Upper lobe of right lung (tissue), 1 donor: ENCODE measurements at regions not wholly inside any gene's neighbourhood (a gene's known extent, or its start where the extent isn't known, plus 50 kb on each side); places are given as distances from the start of the nearest gene placed in this dataset.
A peak's percentile ranks its signal among the peaks of the same experiment; 100 is the strongest.

Source experiments
- ATAC-seq: fragments of 200-7000 bp; cut with Tn5 transposase; one replicate; pipeline ENCODE4 v1.9.1; 2020; ENCODE audit warnings: mild to moderate bottlenecking, moderate library complexity
- DNase-seq: peaks from one replicate; pipeline ENCODE4 v3.0.0-alpha.2; 2020
- H3K27ac ChIP-seq: fragments of 200-600 bp; one replicate; pipeline ENCODE4 v1.8.0; 2022
- H3K27me3 ChIP-seq: fragments of 200-600 bp; one replicate; pipeline ENCODE4 v1.8.0; 2022; ENCODE audit warnings: mild to moderate bottlenecking
- H3K36me3 ChIP-seq: fragments of 200-600 bp; one replicate; pipeline ENCODE4 v1.8.0; 2022
- H3K4me1 ChIP-seq: fragments of 200-600 bp; one replicate; pipeline ENCODE4 v1.8.0; 2022
- H3K4me3 ChIP-seq: fragments of 200-600 bp; one replicate; pipeline ENCODE4 v1.8.0; 2022; ENCODE audit warnings: mild to moderate bottlenecking
- H3K9me3 ChIP-seq: fragments of 200-600 bp; one replicate; pipeline ENCODE4 v1.8.0; 2022
- CTCF ChIP-seq: fragments of 200-600 bp; IDR thresholded peaks from one replicate; pipeline ENCODE4 v1.8.0; 2022; ENCODE audit warnings: antibody characterized with exemption
- intact Hi-C: fragments of 100-400 bp; cut with DNase I; formaldehyde crosslinking; loops from one replicate; pipeline ENCODE4 v1.11.0; 2022
- donor health status: DM: no; HTN: yes; CAD: no; lungs with severe emphysema.

DNA sequence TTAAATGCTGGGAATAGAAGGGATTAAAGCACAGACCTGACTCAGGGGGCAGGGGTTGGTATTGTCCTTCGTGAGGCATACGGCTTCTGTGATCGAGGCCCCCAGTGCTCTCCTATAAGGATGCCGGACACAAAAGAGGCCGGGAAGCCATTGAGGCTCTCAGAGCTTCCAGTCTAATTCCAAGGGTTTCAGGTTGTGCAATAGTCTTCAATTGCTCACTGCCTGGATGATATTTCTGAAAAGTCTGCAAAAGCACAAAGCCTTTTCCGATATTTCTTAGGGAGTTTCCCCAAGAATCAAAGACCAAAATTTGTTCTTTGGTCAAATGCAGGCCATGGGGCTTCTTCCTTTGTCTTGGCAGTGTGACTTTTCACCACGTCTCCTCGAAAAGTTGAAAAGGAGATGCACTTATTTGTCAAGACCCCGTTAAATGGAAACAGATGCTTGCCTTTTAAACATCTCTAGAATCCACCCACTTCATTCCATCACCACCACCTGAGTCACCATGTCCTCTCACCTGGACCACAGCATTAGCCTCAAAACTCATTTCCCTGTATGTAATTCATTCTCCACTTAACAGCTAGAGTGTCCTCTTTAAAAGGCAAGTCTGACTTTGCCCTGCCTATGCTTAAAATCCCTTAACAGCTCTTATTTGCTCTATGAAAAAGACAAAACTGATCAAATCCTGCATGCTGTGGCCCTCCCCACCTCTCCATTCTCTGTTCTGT, 134.8 kb upstream of the NAMPT start:
- H3K4me1 ChIP-seq, result peaks cover 64% of the 10 kb centered on the region
- no peaks in the 10 kb centered on the region for H3K36me3 ChIP-seq
- H3K4me3 ChIP-seq, result no peak overlapping the region
- no peaks in the 10 kb centered on the region for H3K9me3 ChIP-seq
- H3K27me3 ChIP-seq, result no peaks in the 10 kb centered on the region
- DNase-seq (no peak), ATAC-seq (no peak)
- no peak for TF ChIP-seq CTCF
- H3K27ac ChIP-seq, result no peak overlapping the region
- intact Hi-C loops, result no loop called here

GRCh38 chr7:106418526-106418925, 133.7 kb upstream of the NAMPT start:
- Histone ChIP-seq H3K4me1 (peaks cover 55% of the 10 kb centered on the region), H3K36me3 (no peaks in the 10 kb centered on the region), H3K9me3 (no peaks in the 10 kb centered on the region), H3K27ac (peak overlapping the region; percentile 48), H3K4me3 (no peak overlapping the region), H3K27me3 (no peaks in the 10 kb centered on the region)
- no peak for TF ChIP-seq CTCF
- ATAC-seq (no peak), DNase-seq (no peak)
- intact Hi-C loops, result no loop called here

- ATAC-seq (peak; percentile 71), DNase-seq (no peak)
- Histone ChIP-seq H3K9me3 (no peaks in the 10 kb centered on the region), H3K36me3 (no peaks in the 10 kb centered on the region), H3K4me3 (no peak overlapping the region), H3K27ac (peak overlapping the region; percentile 48), H3K27me3 (no peaks in the 10 kb centered on the region), H3K4me1 (peaks cover 55% of the 10 kb centered on the region)
- TF ChIP-seq CTCF, result no peak
- intact Hi-C loops, result no loop called here
Observed at GRCh38 chr7:106418094-106418493, 133.3 kb upstream of the NAMPT start.

DNA sequence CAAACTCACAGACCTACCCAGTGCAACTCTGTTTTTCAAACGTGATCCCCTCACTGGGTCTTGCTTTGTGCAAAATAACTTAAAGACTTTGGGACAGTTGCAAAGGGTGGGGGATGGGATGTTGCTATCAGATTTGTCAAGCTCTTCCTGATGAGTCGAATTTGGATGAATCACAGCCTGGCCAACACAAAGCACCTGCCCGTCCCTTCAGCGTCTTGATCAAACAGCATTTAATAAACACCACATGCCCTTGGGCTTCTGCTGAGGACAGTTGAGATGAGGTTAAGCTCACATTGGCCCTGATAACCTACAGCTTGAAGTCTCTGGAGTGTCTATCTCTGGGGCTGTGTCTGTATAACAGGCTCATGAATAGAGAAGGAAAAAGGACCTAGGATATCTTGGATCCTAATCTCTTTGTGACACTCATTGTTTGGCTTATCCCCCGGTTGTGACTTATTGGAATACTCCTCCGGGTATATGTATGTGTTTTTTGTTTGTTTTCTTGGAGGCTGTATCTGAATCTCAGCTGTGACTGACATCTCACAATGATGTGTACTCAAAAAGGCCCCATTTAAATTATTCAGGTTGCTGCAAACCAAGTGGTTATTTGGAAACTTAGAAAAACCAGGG, 132.6 kb upstream of the NAMPT start:
- TF ChIP-seq CTCF, result no peak
- H3K4me3 ChIP-seq, result no peak overlapping the region
- no peaks in the 10 kb centered on the region for H3K27me3 ChIP-seq
- H3K4me1 ChIP-seq, result peaks cover 49% of the 10 kb centered on the region
- intact Hi-C loops, result no loop called here
- no peak for DNase-seq
- H3K27ac ChIP-seq, result no peak overlapping the region
- H3K9me3 ChIP-seq, result no peaks in the 10 kb centered on the region
- no peak for ATAC-seq
- H3K36me3 ChIP-seq, result no peaks in the 10 kb centered on the region

DNA sequence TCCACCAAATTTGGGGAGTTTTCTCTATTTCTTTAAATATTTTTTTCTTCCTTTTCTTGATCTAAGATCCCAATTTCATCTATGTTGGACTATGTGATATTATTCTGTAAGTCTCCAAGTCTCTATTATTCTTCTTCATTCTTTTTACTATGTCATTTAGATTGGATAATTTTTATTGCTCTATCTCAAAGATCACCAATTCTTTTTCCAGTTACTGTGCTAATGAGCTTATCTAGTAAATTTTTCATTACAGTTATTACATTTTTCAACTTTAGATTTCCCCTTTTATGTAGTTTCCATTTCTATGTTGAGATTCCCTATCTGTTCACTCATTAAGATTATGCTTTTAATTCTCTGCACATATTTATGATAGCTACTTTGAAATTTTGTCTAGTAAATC, 131.6 kb upstream of the NAMPT start:
- intact Hi-C loops, result no loop called here

More for the DNA sequence above, 131.6 kb upstream of the NAMPT start:
- no peak for DNase-seq
- Histone ChIP-seq H3K4me3 (no peak overlapping the region), H3K36me3 (no peaks in the 10 kb centered on the region), H3K9me3 (no peaks in the 10 kb centered on the region), H3K27ac (no peak overlapping the region), H3K4me1 (peaks cover 41% of the 10 kb centered on the region), H3K27me3 (no peaks in the 10 kb centered on the region)
- no peak for TF ChIP-seq CTCF
- no peak for ATAC-seq
